ENCODE measurements at regions not wholly inside any gene's neighbourhood (a gene's known extent, or its start where the extent isn't known, plus 50 kb on each side); places are given as distances from the start of the nearest gene placed in this dataset.

DNA sequence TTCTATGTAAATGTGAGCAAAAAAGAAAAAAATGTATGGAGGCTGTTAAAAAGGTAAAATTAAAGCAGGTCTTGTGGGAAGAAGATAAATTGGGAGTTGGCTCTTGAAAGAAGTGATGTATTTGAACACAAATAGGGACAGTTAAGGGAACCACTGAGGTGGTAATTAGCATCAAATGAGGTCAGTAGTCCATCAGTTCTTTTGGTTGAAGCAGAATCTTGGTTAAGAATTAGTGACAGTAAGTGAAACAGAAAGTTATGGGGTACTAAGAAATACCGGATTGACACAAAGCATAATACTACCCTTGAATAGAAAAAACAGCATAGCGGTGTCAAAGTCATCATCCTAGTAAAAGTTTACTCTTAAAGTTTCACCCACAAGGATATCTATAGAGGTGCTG, 352.6 kb upstream of the VRK2 start:
- Mint-ChIP-seq H3K36me3 (ENCODE audit: insufficient read depth in 1 of 3, low read depth in 3 of 3) (peaks cover 5 to 22% (median 20%) of the 10 kb centered on the region in 3 experiments; a peak in 6 of 7 replicates), H3K4me1 (peaks cover 15 to 28% of the 10 kb centered on the region in 2 experiments), H3K27me3 (ENCODE audit: low read depth) (no peaks in the 10 kb centered on the region), H3K9me3 (peaks cover 17 to 22% of the 10 kb centered on the region in 2 experiments; a peak in 4 of 5 replicates), H3K27ac (peak overlapping the region in 1 of 3 experiments; percentile 61; a peak in 2 of 7 replicates), H3K4me3 (no peak overlapping the region)
- H3K9ac ChIP-seq (ENCODE audit: extremely low read depth, insufficient read length, low read length) = no peak overlapping the region
- no peak overlapping the region for H3K14ac ChIP-seq (ENCODE audit: insufficient read depth, low read length)
- H3K23ac ChIP-seq (ENCODE audit: insufficient read length, low read depth, low read length) = no peak overlapping the region
- DNase-seq = no peak
- no peak overlapping the region for H3K27ac ChIP-seq (ENCODE audit: insufficient read length, low read depth, low read length)
- no peak overlapping the region for H4K91ac ChIP-seq (ENCODE audit: insufficient read length, low read depth, low read length)
- no peaks in the 10 kb centered on the region for H3K23me2 ChIP-seq (ENCODE audit: insufficient read length, low read depth, low read length, poor library complexity, severe bottlenecking)
- H3K79me1 ChIP-seq (ENCODE audit: insufficient read depth, low read depth, low read length, poor library complexity, severe bottlenecking) = no peaks in the 10 kb centered on the region
- H2BK12ac ChIP-seq (ENCODE audit: insufficient read length, low read depth, low read length) = no peak overlapping the region
- no peaks in the 10 kb centered on the region for H3K9me3 ChIP-seq (ENCODE audit: control insufficient read depth, low read depth, low read length)
- no peaks in the 10 kb centered on the region for H3K27me3 ChIP-seq (ENCODE audit: insufficient read depth, low read length)
- TF ChIP-seq, protein P1, sequence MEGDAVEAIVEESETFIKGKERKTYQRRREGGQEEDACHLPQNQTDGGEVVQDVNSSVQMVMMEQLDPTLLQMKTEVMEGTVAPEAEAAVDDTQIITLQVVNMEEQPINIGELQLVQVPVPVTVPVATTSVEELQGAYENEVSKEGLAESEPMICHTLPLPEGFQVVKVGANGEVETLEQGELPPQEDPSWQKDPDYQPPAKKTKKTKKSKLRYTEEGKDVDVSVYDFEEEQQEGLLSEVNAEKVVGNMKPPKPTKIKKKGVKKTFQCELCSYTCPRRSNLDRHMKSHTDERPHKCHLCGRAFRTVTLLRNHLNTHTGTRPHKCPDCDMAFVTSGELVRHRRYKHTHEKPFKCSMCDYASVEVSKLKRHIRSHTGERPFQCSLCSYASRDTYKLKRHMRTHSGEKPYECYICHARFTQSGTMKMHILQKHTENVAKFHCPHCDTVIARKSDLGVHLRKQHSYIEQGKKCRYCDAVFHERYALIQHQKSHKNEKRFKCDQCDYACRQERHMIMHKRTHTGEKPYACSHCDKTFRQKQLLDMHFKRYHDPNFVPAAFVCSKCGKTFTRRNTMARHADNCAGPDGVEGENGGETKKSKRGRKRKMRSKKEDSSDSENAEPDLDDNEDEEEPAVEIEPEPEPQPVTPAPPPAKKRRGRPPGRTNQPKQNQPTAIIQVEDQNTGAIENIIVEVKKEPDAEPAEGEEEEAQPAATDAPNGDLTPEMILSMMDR (conservative IDR thresholded peaks at IDR 0.05) = no peak
- H2AK5ac ChIP-seq (ENCODE audit: insufficient read length, low read length) = no peak overlapping the region
- H3K18ac ChIP-seq (ENCODE audit: insufficient read length, low read depth, low read length) = no peak overlapping the region
- H2BK20ac ChIP-seq (ENCODE audit: low read depth, low read length, poor library complexity, severe bottlenecking) = no peak overlapping the region
- H2BK120ac ChIP-seq (ENCODE audit: low read depth, low read length, poor library complexity, severe bottlenecking) = no peak overlapping the region
- peaks cover 2% of the 10 kb centered on the region for H3K4me1 ChIP-seq (ENCODE audit: insufficient read depth, low read length)
- H3K79me2 ChIP-seq (ENCODE audit: insufficient read depth, low read length) = no peaks in the 10 kb centered on the region
- no peak overlapping the region for H2AFZ ChIP-seq (ENCODE audit: low read length)
- no peak overlapping the region for H3K4me2 ChIP-seq (ENCODE audit: insufficient read depth, insufficient read length, low read length)
- H3K4ac ChIP-seq (ENCODE audit: low read depth, low read length) = no peak overlapping the region
- WGBS (ENCODE audit: extremely low coverage, insufficient read length, low lambda C conversion rate) = no CpG with 5 or more reads among the region's 2 CpGs
- H2BK5ac ChIP-seq (ENCODE audit: insufficient read length, low read length) = no peak overlapping the region
- no peak overlapping the region for H3T11ph ChIP-seq (ENCODE audit: low read length)
- no peak overlapping the region for H4K5ac ChIP-seq (ENCODE audit: insufficient read length, low read depth, low read length)
- H4K20me1 ChIP-seq (ENCODE audit: control insufficient read depth, insufficient read depth, insufficient read length) = no peaks in the 10 kb centered on the region
- H4K8ac ChIP-seq (replicated peaks; ENCODE audit: insufficient read length, low read depth, low read length) = no peak overlapping the region
- H3K56ac ChIP-seq (ENCODE audit: insufficient read length, low read depth, low read length) = no peak overlapping the region
- H2BK15ac ChIP-seq (ENCODE audit: low read depth, low read length) = no peak overlapping the region

Measured in H9 (cell line).